ENCODE measurements at regions not wholly inside any gene's neighbourhood (a gene's known extent, or its start where the extent isn't known, plus 50 kb on each side); places are given as distances from the start of the nearest gene placed in this dataset.
"Not testable (repeated sequence)": the region's sequence is repeated elsewhere in the genome, so short reads cannot be mapped to it uniquely, and the experiment has no call there.

DNA sequence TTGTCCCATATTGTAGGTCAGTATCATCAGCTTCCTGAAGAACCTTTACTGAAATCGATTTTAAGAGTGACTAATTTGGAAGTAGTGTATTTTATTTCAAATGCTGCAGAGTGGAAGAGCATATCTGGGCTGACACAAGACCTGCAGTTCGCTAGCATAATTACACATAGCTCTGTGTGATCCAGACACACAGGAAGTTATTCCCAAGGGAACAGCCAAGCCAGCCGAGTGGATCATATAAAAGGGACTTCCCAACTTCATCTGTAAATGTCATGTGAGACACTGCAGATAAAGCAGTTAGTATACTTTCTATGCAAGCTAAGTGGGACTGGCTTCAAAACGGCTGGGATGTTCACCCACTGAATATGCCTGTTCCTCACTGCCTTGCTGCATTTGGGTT, 760.4 kb downstream of the SLITRK1 start:
- no peak for DNase-seq (ENCODE audit: low read depth, low spot score)

DNA sequence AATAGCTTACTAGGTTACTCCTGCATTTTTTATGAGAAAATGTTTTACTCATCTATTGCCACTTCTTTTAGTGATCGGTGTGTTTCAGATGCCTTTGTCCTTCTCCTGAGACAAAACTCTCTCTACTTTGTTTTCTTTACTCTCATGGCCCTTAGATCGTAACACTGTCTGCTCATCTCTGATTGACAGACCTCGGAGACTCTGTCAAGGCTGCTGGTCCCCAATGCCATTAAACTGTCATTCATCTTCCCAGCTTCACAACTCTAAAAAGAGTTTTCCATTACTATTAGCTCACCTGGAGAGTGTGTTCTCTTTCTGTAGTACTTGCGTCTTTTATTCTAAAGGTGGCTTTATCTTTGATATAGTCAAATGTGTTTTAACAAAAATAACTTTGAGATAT, 765.2 kb downstream of the SLITRK1 start:
- DNase-seq (ENCODE audit: low read depth, low spot score): no peak

DNA sequence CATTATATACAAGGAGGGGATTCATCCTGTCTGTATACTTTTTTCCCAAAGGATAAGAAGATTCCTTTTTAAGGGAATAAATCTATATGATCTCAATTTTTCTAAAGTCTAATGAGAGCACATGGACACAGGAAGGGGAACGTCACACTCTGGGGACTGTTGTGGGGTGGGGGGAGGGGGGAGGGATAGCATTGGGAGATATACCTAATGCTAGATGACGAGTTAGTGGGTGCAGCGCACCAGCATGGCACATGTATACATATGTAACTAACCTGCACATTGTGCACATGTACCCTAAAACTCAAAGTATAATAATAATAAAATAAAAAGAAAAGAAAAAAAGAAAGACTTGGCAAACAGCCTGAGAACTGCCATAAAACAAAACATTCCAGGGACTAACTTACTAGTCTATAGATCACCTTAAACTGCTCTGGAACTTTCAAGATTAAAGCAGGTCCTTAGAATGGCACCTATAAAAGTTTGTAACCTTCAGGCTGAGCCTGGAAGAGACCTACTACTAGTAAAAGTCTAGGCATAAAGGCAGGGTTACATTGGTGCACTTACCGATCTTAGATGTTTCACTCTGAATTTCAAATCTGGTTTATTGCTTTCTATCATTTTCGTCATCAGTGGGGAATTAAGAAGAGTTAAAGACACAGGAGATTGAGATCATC, 780.6 kb downstream of the SLITRK1 start:
- DNase-seq (ENCODE audit: low read depth, low spot score): not testable (repeated sequence)

GRCh38 chr13:83100237-83100636, 782.0 kb downstream of the SLITRK1 start:
- no peak for DNase-seq (ENCODE audit: low read depth, low spot score)

DNA sequence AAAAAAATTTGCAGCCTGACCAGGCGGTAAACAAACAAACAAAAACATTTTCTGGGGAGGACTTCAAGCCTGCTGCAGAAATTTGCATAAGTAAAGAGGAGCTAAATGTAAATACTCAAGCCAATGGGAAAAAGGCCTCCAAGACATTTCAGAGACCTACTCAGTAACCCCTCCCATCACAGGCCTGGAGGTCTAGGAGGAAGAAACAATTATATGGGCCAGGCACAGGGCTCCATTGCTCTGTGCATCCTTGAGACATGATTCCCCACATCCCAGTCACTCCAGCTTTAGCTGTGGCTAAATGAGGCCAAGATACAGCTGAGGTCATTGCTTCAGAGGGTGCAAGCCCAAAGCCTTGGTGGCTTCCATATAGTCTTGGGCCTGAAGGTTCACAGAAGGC, 793.4 kb downstream of the SLITRK1 start:
- no peak for DNase-seq (ENCODE audit: low read depth, low spot score)

GRCh38 chr13:83086948-83087347, 795.3 kb downstream of the SLITRK1 start:
- no peak for DNase-seq (ENCODE audit: low read depth, low spot score)

DNA sequence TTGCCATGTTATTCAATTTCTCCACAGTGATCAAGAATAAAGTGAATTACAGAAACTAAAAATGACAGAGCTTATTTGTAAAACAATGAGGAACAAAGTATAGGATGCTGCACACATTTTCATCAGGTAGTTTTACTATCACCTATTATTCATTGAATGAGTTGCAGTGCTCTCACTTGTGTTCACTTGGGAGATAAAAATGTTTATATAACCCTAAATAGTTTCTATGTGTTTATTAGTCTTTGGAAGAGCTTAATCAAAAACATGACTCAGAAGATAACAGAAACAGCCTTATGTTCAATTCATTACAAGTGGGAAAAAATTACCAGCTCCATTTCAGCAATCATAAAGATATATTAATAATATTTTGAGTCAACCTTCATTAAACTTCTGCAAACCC, 796.2 kb downstream of the SLITRK1 start:
- DNase-seq (ENCODE audit: low read depth, low spot score): no peak

DNA sequence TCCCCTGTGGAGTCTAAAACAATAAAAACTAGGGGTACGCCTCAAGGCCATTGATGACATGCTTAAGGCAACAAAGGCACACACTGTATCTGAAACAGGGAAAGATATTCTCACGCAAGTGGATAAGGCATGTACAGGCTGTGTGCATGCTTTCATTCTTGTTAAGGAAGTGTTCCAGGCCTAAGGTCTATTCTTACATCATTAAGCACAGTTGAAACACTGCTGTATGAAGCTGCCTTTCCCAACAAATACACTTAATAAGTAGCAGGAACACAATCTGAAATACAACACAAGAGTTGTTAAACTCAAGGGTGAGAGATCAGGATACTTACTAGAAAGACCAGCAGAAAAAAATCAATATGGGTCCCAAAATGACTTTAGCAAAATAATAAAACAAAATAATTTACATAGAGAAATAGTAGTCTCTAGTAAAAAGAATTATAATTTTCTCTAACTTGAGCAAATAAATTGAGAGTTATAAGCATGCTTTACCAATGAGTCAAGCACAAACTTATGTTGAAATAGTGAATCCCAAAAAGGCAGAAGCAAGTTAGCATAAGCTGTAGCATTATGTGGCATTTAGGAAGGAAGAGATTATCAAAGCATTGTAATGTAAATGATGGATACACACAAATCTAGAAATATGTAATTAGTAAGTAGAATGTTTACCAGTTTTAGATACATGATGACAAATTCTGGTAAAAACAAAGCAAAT, 796.9 kb downstream of the SLITRK1 start:
- no peak for DNase-seq (ENCODE audit: low read depth, low spot score)

- no peak for DNase-seq (ENCODE audit: low read depth, low spot score)
These were observed 804.8 kb downstream of the SLITRK1 start for GRCh38 chr13:83077499-83077898.

GRCh38 chr13:83073930-83074329, 808.3 kb downstream of the SLITRK1 start:
- DNase-seq (ENCODE audit: low read depth, low spot score): not testable (repeated sequence)

- DNase-seq (ENCODE audit: low read depth, low spot score): no peak
These were observed 817.2 kb downstream of the SLITRK1 start for GRCh38 chr13:83065108-83065507.

DNA sequence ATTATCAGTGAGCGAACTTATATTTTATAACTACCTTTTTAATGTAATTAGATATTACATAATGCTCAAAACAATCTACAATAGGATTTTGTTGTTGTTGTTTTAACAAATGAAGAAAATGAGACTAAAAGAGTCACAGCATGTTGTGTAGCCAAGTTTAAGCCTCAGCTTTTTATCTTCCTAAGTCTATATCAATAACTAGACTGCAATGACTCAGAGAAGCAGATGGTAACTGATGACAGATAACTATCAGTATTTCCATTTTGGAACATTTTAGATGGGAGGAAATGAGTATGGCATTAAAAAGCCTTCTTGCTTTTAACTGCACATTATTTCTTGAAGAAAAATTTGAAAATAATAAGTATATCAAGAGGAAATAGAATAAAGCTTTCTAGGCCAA, 825.2 kb downstream of the SLITRK1 start:
- DNase-seq (ENCODE audit: low read depth, low spot score): no peak

DNA sequence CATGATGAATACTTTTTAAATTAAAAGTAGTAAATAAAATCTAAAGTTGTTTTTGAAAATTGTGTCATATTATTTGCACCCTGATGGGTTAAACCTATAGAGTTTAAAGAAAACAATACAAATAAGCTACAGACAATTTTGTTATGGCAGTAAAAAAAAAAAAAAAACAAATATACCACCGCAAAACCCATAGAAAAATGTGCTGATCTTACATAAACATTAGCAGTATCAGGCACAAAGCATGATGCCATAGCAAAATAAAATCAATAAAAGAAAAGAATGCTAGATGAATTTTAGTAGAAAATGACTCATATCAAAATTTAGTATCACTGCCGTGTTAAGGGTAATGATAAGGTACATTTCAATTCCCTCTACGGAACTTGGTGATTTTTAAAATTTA, 826.0 kb downstream of the SLITRK1 start:
- no peak for DNase-seq (ENCODE audit: low read depth, low spot score)

- no peak for DNase-seq (ENCODE audit: low read depth, low spot score)
These were observed 833.9 kb downstream of the SLITRK1 start for GRCh38 chr13:83048419-83048818.

DNA sequence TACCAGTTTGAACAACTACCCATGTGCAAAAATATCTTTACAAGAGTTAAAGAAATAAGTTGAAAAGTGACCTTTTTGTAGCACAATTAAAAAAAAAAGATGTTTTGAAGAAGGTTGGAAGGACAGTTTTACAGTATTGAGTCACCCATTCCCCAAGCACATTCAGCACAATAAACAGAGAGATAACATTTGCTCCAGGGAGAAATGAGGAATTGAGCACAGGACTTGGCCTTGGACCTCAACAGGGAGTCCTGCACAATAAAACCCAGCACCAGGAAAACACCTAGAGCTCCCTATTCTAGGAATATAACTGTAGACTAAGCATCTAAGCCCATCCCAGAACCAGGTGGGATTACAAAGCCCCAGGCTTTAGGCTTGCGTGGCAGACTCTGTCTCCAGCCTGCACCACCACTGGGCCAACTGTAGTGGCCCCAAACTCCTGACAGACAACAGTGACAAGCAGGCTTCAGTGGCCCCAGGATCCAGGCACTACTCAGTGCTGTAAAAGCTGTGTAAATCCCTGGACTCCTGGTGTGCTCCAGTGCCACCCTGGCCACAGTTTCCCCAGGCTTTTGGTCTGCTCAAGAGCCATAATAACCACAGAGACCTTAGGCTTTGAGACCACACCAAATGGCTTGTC, 857.2 kb downstream of the SLITRK1 start:
- no peak for DNase-seq (ENCODE audit: low read depth, low spot score)

GRCh38 chr13:83024232-83024631, 858.0 kb downstream of the SLITRK1 start:
- no peak for DNase-seq (ENCODE audit: low read depth, low spot score)

GRCh38 chr13:83019986-83020385, 862.3 kb downstream of the SLITRK1 start:
- no peak for DNase-seq (ENCODE audit: low read depth, low spot score)

GRCh38 chr13:83009987-83010386, 872.3 kb downstream of the SLITRK1 start:
- DNase-seq (ENCODE audit: low read depth, low spot score): no peak

DNA sequence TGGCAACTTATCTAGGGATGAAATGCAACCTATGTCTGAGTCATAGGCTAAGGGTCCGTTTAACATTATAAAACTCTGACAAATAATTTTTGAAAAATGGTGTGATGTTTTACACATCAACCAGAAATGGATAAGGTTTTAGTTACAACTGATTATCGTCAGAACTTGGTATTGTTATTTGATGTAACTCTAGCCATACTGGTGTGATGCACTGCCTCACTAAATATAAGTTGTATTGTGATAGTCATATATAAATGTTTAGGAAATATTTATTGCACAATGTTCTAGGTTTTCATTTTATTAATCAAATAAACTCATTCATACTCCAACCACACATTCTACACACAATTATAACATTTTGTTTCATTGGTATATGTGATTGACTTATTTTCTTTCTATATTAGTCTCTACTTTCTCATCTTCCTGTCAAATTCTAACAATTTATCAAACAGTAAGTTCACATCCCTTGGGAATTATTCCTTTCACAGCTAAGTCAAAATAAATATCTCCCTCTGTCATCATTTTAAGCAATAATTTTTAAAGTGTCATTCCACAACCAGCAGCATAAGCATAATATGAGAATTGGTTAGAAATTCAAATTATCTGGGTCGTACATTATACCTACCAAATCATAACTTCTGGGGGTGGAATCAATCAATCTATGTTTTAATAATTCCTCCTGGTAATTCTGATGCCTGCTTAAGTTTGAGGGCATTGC, 873.9 kb downstream of the SLITRK1 start:
- DNase-seq (ENCODE audit: low read depth, low spot score): no peak

- no peak for DNase-seq (ENCODE audit: low read depth, low spot score)
These were observed 875.0 kb downstream of the SLITRK1 start for GRCh38 chr13:83007226-83007625.

DNA sequence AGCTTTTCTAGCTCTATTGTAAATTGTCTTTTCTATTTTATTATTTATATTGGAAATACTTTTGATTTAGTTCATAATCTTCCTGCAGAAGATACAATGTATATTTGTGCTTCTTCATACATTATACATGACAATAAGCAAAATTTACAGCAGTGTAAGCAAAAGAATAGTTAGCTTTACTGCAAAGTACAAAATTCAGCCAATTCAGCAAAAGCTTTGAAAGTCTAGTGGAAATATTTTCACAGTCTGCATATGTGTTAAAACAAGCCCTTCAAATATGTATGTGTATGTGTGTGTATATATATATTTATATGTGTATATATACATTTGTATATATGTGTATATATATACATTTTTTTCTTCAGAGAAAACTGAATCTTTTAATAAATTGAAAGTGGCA, 879.1 kb downstream of the SLITRK1 start:
- no peak for DNase-seq (ENCODE audit: low read depth, low spot score)

- DNase-seq (ENCODE audit: low read depth, low spot score): no peak
These were observed 888.9 kb downstream of the SLITRK1 start for GRCh38 chr13:82993417-82993816.
